NCI-H1105 (cell line): ENCODE measurements at regions not wholly inside any gene's neighbourhood (a gene's known extent, or its start where the extent isn't known, plus 50 kb on each side); places are given as distances from the start of the nearest gene placed in this dataset.

Source experiments
- DNase-seq: peaks from one replicate; lab custom pipeline; 2025; lab: John Stamatoyannopoulos, UW

GRCh38 chr13:71967990-71968389 is 101.0 kb upstream of the DACH1 start:
- no peak for DNase-seq

- DNase-seq: no peak
Observed at GRCh38 chr13:71964491-71965100, 97.6 kb upstream of the DACH1 start.

DNA sequence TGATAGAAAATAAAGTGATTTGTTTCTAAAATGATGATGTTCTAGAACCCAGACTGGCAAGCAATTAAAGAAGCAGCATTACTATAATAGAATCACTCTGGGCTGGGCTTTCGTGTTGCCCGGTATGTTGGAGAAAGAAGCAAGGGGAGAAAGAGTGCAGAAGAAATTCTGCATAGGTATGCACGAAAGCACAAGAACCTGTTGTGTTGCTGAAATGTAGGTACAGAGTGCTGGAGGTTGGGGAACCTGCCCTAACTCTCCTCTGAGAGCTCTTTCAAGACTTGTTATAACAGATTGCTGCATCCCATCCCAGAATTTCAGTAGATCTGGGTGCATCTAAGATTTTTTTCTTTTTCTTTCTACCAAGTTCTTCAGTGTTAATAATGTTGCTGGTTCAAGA is 95.7 kb upstream of the DACH1 start:
- DNase-seq: no peak

- no peak for DNase-seq
Observed at GRCh38 chr13:71962126-71962525, 95.1 kb upstream of the DACH1 start.

GRCh38 chr13:71949441-71949840 is 82.4 kb upstream of the DACH1 start:
- no peak for DNase-seq

DNA sequence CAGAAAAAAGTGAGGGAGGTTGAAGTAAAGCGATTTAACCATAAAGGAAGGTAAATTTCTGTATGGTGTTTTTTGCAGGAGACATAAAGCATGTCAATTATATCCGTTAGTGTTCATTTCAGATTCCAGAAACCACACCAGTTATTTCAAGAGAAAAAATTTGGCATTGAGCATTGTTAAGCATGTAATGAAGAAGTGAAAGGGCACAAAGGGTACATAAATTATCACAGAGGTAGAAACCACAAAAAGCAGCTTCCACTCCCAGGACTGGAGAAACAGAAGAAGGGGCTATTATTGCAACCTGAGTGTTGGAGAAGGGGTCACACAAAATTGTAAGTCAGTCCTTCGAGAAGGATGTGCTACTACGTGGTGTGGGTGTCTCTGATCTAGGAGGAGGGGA is 72.2 kb upstream of the DACH1 start:
- no peak for DNase-seq

DNA sequence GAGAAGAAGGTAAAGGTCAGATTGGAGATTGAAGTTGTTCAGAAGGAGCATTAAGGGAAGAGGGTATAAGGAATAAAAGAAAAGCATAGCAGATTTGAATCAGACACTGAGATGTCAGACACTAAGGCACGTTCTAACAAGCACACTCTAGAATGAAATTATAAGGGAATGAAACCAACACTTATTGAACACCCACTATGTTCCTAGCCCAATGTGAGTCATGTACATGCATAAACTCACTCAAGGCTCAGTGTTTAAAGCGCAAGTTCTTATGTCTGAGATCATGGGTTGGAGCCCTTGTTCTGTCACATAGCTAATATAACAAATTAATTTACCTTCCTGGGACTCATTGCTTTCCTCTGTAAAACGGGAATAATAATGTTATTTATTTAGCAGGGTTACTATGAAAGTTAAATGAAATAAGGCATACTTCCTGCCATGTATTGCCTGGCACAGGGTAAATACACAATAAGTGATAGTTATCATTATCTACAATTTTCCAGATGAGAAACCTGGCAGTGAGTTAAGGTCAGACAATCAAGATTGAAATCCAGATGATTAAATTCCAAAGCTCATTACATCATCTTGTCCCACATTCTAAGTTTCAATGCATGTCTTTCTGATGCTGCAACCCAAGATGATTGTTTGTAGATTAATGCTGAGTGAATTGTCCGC is 68.3 kb upstream of the DACH1 start:
- DNase-seq: no peak

- no peak for DNase-seq
Observed at GRCh38 chr13:71924931-71925330, 57.9 kb upstream of the DACH1 start.

GRCh38 chr13:71922194-71922593 is 55.2 kb upstream of the DACH1 start:
- DNase-seq: no peak
